Endothelial cell (in vitro differentiated cells): ENCODE measurements at regions not wholly inside any gene's neighbourhood (a gene's known extent, or its start where the extent isn't known, plus 50 kb on each side); places are given as distances from the start of the nearest gene placed in this dataset.

Source experiments
- DNase-seq: peaks from one replicate; pipeline ENCODE4 v3.0.0; 2021; ENCODE audit warnings: low spot score
- H3K27ac Mint-ChIP-seq: one replicate; pipeline ENCODE4 v1.8.0; 2021; ENCODE audit warnings: mixed read lengths, inconsistent platforms; ENCODE audit not compliant: unreplicated experiment
- H3K27me3 Mint-ChIP-seq: one replicate; pipeline ENCODE4 v1.8.0; 2021; ENCODE audit warnings: mild to moderate bottlenecking, moderate library complexity, mixed read lengths, inconsistent platforms; ENCODE audit not compliant: unreplicated experiment
- H3K36me3 Mint-ChIP-seq: one replicate; pipeline ENCODE4 v1.8.0; 2021; ENCODE audit warnings: mild to moderate bottlenecking, low read depth, mixed read lengths, inconsistent platforms; ENCODE audit not compliant: unreplicated experiment
- H3K4me1 Mint-ChIP-seq: one replicate; pipeline ENCODE4 v1.8.0; 2021; ENCODE audit warnings: mild to moderate bottlenecking, mixed read lengths, inconsistent platforms; ENCODE audit not compliant: unreplicated experiment
- H3K4me3 Mint-ChIP-seq: one replicate; pipeline ENCODE4 v1.8.0; 2021; ENCODE audit warnings: mild to moderate bottlenecking, mixed read lengths, inconsistent platforms; ENCODE audit not compliant: unreplicated experiment
- H3K9me3 Mint-ChIP-seq: one replicate; pipeline ENCODE4 v1.8.0; 2021; ENCODE audit warnings: mixed read lengths, inconsistent platforms; ENCODE audit not compliant: unreplicated experiment
- TF ChIP-seq, protein P1 (sequence below): fragments of 200-600 bp; sonication (generic); IDR thresholded peaks from one replicate; pipeline ENCODE4 v1.5.0; 2021; ENCODE audit warnings: antibody characterized with exemption; ENCODE audit not compliant: unreplicated experiment

DNA sequence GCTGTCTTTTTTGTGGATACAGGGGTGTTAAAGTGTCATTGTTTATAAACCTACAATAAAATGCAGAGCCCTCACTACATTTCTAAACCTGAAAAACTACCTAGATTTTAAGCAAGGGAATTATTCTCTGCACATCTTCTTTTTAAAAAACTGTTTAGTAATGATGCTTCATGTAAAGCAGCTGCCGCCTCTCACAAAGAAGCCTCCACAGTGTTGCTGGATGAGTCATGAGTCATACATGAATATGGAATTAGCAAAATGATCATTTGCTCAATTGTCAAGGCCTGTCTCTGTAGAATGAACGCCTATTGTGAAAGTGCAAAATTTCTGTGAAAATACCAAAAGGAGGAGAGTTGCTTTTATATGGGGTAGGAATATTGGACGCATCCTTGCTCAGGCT, 259.5 kb upstream of the CHRM3 start:
- peaks cover 8% of the 10 kb centered on the region for H3K4me1 Mint-ChIP-seq
- DNase-seq, result no peak
- TF ChIP-seq, protein P1, sequence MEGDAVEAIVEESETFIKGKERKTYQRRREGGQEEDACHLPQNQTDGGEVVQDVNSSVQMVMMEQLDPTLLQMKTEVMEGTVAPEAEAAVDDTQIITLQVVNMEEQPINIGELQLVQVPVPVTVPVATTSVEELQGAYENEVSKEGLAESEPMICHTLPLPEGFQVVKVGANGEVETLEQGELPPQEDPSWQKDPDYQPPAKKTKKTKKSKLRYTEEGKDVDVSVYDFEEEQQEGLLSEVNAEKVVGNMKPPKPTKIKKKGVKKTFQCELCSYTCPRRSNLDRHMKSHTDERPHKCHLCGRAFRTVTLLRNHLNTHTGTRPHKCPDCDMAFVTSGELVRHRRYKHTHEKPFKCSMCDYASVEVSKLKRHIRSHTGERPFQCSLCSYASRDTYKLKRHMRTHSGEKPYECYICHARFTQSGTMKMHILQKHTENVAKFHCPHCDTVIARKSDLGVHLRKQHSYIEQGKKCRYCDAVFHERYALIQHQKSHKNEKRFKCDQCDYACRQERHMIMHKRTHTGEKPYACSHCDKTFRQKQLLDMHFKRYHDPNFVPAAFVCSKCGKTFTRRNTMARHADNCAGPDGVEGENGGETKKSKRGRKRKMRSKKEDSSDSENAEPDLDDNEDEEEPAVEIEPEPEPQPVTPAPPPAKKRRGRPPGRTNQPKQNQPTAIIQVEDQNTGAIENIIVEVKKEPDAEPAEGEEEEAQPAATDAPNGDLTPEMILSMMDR, result no peak
- H3K9me3 Mint-ChIP-seq, result no peaks in the 10 kb centered on the region
- no peak overlapping the region for H3K4me3 Mint-ChIP-seq
- no peaks in the 10 kb centered on the region for H3K27me3 Mint-ChIP-seq
- H3K27ac Mint-ChIP-seq, result no peak overlapping the region
- H3K36me3 Mint-ChIP-seq, result no peaks in the 10 kb centered on the region

DNA sequence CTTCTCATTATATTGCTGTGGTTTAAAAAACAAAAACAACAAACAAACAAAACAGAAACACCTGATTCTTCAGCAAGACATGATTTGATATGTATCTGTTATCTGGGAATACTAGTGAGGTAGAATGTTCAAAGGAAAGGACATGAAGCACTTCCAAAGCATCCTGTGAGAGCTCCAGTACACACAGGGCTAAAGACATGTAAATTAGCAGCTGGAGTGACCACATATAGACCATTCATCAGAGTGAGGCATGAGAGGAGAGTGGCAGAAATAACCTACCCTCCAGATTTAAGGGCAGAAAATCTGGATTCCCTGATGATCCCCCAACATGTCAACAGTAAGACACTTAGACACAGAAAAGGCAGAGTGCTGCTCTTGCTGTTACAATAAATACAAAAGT, 260.5 kb upstream of the CHRM3 start:
- no peaks in the 10 kb centered on the region for H3K9me3 Mint-ChIP-seq
- DNase-seq, result no peak
- H3K27me3 Mint-ChIP-seq, result no peaks in the 10 kb centered on the region
- H3K27ac Mint-ChIP-seq, result no peak overlapping the region
- no peaks in the 10 kb centered on the region for H3K36me3 Mint-ChIP-seq
- TF ChIP-seq, protein P1, result no peak
- H3K4me3 Mint-ChIP-seq, result no peak overlapping the region
- peaks cover 8% of the 10 kb centered on the region for H3K4me1 Mint-ChIP-seq

- TF ChIP-seq, protein P1, result no peak
- no peaks in the 10 kb centered on the region for H3K9me3 Mint-ChIP-seq
- H3K4me3 Mint-ChIP-seq, result no peak overlapping the region
- no peak for DNase-seq
- H3K36me3 Mint-ChIP-seq, result no peaks in the 10 kb centered on the region
- peaks cover 8% of the 10 kb centered on the region for H3K4me1 Mint-ChIP-seq
- H3K27ac Mint-ChIP-seq, result no peak overlapping the region
- H3K27me3 Mint-ChIP-seq, result no peaks in the 10 kb centered on the region
Observed at GRCh38 chr1:239125027-239125426, 261.3 kb upstream of the CHRM3 start.

DNA sequence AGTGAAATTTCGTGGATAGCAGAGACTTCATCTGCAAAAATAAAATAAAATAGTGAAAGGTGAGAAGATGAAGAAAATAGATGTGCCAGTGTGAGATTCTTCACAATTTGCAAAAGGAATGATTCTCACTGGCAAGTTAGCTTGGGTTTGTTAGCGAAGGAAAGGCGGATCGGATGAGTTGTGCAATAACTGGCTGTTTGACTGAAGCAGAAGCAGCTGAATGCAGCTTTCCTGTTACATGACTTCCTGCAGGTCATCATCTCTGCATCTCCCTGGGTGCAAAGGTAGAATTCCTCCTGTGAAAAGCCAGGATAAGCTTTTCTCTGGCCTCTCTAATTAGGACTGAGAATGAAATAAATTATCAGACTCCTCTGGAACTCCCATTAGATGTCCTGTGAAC, 263.1 kb upstream of the CHRM3 start:
- Mint-ChIP-seq H3K36me3 (no peaks in the 10 kb centered on the region), H3K4me1 (peaks cover 8% of the 10 kb centered on the region)

DNA sequence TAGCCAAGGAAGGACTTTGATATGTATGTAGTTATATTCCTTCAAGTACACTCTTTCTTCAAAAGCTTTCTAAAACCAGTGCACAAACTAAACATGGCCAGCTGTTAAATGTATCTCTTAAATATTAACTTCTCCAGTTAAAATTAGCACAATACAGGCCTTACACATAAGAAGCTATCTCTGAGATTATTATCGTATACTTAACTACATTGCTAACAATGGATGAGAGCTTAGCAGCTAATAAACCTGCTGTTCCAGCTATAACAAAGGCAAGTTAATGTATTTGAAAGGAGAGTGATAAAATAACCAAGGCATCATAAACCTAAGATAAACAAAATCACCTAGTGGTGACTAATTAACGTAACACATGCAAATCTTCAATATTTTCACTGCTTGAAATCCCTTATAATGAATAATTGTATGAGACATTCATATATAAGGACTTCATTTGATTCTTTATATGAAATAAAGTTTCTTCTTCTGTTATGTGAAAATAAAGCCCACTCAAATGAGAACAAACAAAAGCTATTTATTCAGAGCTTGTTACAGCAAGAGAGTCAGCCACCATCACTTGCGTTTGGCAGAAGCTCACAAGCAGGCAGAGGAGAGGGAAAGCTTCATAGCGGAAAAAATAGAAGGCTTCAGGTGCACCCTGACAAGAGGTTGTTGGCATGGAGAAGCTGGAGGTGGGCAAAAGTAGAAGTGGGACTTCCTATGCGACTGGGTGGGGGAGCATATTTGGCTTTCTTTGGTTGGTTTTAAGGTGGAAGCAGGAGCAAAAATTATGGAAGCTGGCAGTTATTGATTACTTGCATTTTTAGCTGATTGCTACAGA, 274.1 kb upstream of the CHRM3 start:
- Mint-ChIP-seq H3K27me3 (peaks cover 4% of the 10 kb centered on the region), H3K27ac (no peak overlapping the region), H3K4me3 (no peak overlapping the region), H3K9me3 (no peaks in the 10 kb centered on the region), H3K4me1 (no peaks in the 10 kb centered on the region), H3K36me3 (no peaks in the 10 kb centered on the region)
- TF ChIP-seq, protein P1, result no peak
- no peak for DNase-seq

More for the DNA sequence above, 263.1 kb upstream of the CHRM3 start:
- DNase-seq, result no peak
- Mint-ChIP-seq H3K4me3 (no peak overlapping the region), H3K27me3 (no peaks in the 10 kb centered on the region), H3K27ac (no peak overlapping the region), H3K9me3 (no peaks in the 10 kb centered on the region)
- TF ChIP-seq, protein P1, result no peak
